ENCODE measurements at regions not wholly inside any gene's neighbourhood (a gene's known extent, or its start where the extent isn't known, plus 50 kb on each side); places are given as distances from the start of the nearest gene placed in this dataset.
A peak's percentile ranks its signal among the peaks of the same experiment; 100 is the strongest.
"Not testable (repeated sequence)": the region's sequence is repeated elsewhere in the genome, so short reads cannot be mapped to it uniquely, and the experiment has no call there.

DNA sequence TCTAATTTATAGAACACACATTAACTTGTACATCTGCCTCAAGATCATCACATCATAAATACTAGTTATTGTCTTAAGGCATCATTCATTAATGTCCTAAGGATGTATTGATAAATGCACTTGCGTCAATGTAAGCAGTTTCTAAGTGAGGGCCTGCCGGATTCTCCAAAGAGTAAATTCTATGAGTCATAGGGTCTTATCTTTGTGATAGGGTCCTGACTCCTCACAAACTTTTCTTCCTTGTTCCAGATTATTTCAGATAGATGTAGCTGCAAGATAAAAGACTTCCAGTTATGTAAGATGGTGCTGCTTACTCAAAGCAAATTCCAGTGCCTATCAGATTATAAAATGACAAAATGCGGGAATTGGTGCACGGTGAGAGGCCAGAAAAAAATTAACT lies 315.0 kb upstream of the SLC39A10 start:
- no peak for DNase-seq

DNA sequence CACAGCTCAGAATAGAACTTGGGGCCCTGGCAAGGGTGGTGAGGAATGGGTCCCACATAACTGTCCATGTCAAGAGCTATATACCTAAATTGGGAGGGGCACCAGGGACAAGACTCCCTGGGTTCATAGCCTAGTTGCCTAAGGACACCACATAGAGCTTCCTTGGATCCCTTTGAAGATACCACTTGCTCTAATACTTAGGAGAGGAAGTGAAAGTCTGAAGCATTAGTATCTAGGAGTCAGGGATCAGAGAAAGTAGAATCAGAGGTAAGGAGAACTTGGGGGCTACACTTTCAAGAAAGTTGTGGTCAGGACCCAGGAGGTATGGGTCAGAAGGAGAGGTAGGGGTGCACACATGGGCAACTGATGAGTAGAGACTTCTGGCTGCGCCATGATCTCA lies 318.2 kb upstream of the SLC39A10 start:
- DNase-seq = no peak

DNA sequence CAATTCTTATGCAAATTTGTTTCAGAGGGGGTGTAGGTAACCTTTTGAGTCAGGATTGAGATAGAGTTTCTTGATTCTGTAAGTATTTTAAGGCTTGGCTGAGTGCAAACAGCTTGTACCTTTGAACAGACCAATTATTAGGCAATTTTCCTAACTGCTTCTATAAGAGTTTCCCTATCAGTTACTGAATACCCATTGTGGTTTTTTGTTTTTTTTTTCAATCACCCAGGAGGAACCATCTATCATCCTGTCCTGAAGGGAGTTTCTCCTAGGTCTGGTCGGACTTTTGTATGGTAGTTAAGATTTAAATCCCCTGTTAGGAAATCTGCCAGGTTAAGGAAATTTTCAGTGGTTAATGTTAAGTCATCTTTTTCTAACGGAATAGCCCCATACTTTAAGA lies 319.4 kb upstream of the SLC39A10 start:
- DNase-seq = no peak

DNA sequence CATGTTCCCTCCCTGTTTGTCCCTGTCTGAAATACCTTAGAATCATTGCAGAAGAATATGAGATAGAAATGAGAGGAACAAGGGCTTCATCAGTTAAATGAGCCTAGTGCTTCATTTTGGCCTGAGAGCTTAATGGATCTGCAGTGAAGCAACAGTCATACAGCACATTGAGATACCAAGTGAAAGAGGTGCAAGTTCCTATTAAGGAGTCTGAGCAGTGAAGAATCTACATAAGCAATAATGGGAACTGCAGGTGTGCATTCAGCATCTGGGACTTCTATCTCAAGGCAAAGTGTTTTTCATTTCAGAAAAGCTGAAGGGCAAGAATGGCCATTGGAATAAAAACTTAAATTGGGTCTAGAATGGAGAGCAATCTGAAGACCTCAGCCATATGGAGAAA lies 323.2 kb upstream of the SLC39A10 start:
- DNase-seq = no peak

DNA sequence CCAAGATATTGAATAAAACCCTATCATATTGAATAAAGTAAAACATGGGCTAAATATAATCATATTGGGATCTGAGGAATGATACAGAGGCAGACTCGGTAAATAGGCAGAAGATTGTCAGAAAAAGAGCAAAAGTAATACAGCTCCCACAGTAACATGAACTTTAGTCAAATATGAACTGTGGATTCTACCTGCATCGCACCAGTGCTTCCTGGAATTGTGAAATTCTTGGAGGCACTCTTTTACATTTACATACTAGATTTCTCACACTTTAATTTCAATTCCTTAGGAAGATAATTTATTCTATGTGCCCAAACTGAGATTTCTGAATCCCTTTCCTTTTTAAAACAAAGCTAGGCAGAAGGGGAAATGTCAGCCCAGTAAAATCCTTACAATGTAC lies 325.1 kb upstream of the SLC39A10 start:
- no peak for DNase-seq

DNA sequence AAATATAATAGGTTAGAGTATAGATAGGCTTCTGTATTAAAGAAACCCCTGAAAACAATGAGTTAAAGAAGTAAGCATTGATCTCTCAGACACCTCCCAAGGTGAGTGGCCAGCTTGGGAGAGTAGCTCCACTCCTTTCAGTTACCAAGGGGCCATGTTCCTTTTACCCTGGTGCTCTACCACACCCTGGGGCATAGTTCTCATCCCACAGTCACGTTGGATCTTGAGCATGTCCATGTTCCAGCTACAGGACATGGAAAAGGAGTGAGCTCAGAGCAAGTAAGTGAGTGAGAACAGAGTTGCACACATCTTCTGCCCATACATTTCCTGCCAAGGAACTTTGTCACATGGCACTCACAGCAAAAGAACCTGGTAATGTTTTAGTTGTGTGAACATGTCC lies 325.9 kb upstream of the SLC39A10 start:
- no peak for DNase-seq

DNA sequence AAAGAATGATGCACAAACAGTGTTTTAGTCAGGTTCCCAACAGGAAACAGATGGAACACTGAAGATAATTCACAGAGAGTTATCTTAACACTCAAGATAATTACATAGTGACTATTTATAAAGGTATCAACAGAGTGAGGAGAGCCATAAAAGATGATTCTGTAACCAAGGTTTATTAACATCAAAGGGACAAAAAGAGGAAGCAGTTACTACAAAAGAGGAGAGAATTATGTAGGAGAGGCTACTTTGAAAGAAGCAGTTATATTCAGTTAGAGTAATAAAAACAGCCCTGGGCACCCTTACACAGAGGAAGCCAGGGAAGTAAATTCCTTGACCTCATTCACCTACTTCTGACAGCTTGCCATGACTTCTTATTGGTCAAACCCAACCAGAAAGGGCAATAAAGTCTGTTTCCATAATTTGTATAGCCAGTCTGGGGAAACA lies 326.5 kb upstream of the SLC39A10 start:
- DNase-seq = no peak

DNA sequence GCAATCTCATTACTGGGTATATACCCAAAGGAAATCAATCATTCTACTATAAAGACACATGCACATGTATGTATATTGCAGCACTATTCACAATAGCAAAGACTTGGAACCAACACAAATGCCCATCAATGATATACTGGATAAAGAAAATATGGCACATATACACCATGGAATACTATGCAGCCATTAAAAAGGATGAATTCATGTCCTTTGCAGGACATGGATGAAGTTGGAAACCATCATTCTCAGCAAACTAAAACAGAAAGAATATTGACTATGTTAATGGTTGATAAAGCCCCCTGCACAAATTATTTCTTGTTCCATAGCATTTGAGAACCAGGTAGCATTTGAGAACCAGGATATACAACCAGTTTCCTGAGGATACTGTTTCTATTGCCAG lies 327.2 kb upstream of the SLC39A10 start:
- not testable (repeated sequence) for DNase-seq

DNA sequence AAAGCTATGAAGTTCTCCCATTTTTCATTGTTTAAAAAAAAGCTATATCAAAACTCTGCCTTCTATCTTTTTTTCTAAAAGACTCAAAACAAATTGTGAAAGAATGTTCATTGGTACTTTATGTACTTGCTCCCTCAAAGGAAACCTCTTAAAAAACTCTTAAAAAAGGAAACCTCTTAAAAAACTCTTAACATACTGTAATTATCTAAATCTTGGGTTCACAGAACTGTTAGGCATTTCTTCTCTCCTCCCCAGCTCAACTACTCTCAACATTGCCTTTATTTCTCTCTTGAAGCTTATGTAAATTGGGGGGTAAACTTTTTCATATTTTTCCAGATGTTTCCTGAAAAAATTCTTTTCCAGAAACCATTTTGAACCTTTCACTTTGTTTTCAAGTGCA lies 330.5 kb upstream of the SLC39A10 start:
- no peak for DNase-seq

DNA sequence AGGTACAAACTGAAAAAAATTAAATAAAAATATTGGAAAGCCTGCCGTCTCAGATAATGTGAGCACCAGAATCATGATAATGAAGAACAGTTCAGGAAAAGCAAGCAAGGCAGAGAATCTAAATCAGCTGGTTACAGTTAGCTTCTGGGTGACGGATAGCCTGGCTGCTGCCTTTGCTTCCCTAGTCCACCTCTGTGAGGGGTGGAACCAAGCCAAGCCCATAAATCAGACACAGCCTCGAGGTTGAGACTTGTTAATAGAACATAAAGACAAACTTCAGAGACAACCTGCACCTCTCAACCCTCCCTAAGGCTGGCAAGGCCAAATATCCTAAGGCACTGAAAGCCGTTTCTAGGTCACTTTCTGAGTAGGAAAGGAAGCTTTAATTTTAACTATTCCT lies 334.7 kb upstream of the SLC39A10 start:
- no peak for DNase-seq

DNA sequence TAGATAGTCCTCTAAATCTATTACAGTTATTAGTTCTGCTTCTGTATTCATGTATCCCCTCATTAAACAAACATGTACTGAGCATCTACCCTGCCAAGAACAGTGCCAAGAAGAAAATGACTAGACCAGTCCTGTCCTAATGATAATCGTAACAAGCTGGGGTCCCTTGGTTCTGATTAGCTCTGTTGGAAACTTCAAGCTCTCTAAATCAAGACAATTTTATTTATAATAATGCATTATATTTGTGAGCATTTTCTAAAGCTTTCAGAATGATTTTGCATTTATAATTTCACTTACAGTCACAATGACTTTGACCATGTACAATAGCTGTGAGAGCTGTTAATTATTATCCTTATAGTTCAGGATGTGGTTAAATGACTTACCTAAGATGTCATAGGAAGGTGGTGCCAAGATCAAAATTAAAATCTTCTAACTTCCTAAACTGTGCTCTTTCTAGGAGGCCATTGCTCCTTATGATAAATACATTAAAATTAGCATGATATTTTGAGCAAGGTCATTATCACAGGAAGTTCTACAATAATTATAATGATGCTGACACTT lies 336.5 kb upstream of the SLC39A10 start:
- DNase-seq = no peak

DNA sequence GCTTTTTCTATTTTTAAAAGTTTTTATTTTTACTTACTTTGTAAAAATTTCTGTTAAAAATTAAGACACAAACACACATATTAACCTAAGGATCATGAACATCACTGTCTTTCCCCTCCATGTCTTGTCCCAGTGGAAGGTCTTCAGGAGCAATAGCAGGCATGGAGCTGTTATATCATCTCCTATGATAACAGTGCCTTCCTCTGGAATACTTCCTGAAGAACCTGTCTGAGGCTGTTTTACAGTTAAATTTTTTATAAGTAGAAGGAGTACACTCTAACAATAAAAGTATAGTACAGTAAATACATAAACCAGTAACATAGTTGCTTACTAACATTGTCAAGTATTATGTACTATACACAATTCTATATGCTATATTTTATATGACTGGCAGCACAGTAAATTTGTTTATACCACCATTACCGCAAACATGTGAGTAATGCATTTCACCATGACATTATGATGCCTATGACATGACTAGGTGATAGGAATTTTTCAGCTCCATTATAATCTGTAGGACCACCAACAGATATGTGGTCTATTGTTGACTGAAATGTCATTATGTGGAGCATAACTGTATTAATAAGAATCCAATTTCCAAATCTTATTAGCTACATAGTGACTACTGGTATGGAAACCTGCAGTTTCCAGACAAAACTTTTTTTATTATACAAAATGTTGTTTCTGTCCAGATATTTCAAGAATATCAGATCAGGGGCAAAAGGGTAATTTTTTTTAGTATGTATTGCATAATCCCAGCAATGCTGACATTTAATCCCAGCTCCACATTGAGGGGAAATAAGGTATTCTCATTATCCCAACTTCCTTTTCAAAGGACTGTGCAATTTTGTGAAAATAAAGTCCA lies 337.2 kb upstream of the SLC39A10 start:
- DNase-seq = no peak

DNA sequence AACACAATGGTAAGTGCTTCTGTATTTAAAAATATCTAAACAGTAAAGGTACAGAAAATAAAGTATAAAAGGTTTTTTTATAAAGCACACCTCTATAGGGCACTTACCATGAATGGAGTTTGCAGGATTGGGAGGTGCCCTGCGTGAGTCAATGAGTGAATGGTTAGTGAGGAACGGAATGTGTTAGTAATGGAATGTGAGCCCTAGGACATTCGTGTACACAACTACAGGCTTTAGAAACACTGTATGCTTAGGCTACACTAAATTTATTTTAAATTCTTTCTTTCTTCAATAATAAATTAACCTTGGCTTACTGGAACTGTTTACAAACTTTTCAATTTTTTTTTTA lies 337.9 kb upstream of the SLC39A10 start:
- no peak for DNase-seq

DNA sequence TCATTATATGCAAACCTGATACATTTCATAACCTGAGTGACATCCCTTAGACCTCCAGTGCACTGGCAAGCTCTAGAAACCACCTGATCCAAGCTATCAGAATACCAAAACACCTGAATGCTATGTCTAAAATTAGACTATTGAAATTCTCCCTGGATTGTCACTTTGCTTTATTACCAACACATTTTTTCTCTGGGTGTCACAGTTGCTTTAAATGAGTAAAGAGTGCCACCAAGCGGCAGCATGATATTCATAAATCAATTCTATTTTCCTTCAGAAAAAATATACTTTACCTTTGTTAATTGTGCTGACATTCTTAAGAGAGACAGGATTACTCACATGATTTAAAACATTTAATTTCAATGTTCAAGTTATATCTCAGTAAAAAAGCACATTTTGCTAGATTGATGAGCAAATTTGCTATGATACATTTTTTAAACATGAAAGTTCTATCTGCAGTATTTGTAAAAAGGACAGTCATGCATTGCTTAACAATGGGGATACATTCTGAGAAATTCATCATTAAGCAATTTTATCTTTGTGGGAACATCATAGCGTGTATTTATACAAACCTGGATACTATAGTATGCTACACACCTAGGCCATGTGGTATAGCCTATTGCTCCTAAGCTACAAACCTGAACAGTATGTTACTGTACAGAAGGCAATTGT lies 338.4 kb upstream of the SLC39A10 start:
- DNase-seq = peak; percentile 46

DNA sequence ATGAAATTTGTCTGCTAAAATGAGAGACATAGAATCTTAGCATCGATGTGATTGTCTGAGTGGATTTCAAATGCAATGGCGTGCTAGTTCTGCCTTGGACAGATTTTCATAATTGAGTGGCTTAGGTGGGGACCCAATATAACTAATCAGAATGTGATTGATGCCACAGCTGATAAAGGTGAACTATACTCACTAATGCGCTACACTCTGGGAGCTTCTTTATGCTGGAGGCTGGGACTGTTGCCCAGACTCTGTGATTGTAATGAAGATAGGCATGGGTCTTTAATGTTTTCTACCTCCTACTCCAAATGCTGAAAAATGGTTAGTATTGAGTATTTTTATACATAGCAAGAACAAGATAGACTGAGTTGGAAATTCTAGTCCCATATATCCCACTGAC lies 339.5 kb upstream of the SLC39A10 start:
- DNase-seq = no peak

DNA sequence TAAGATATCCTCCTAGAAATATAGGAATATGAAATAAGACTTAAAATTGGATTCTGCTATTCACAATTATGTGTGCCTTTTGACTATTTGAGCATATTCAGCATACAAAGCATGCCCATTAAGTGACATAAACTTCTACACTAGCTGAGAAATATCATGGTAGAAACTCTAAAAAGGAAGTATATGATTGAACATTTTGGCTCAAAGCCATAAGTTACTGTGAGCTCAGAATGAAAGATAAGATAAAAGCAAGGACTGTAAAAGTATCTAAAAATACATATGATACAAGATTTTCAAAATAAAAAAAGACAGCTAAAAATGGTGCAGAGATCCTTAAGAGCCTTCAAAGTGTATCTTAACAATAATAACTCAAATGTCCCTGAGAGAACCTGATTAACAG lies 340.5 kb upstream of the SLC39A10 start:
- no peak for DNase-seq

DNA sequence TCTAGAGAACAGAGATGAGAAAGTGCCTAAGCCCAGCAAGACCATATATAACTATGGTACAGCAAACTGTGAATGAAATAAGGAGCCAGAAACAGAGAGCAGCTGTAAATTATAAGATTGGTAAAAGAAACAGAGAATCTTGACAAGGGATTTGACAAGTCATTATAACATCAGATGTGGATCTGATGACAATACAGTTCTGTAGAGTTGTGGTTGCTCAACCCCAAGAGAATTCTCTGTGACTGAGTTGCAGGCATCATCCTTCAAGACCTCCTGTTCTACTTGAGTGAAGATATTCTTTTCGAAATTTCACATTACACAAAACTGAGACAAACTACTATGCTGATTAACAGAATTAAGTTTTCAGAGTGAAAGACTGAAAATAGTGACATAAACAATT lies 343.1 kb upstream of the SLC39A10 start:
- DNase-seq = no peak

DNA sequence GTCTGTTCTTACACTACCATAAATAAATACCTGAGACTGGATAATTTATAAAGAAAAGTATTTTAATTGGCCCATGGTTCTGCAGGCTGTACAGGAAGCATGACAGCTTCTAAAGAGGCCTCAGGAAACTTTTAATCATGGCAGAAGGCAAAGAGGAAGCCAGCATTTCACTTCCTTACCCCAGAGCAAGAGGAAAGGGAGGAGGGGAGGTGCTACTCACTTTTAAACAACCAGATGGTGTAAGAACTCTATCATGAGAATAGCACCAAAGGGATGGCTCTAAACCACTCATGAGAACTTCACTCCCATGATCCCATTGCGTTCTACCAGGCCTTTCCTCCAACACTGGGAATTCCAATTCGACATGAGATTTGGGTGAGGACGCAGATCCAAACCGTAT lies 344.4 kb upstream of the SLC39A10 start:
- DNase-seq = no peak

DNA sequence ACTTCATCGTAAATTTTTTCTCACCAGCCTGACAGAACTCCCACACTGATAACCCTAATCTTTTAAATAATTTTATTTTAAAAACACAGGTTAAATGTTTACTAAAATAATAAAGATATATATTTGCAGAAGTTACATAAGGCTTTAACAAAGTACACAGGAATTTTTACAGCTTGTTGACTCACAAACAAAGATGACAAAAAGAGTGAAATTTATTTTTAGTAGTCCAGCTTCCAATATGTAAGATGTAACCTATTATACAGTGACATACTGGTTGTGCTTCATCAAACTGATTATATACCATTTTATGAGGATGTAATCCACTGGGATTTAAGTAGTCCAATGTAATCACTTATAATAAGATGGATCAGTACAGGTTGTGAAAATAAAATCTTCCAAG lies 348.9 kb upstream of the SLC39A10 start:
- no peak for DNase-seq

DNA sequence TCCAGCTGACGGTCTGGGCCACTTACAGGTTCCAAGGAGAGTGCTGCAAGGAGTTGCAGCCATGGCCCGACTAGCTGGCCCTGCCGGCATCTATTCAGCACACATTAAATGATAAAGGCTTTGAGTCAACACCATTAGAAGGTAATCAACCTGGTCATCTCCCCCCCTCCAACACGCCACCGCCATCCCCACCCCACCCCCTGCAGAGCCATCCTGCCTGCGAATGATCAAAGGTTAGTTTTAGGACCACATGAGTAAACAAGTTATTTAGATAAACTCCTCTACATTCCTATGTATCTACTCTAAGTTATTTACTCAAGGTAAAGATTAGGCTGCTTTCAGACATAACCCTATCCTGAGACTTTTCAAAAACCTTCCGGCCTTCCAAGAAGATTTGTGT lies 349.3 kb upstream of the SLC39A10 start:
- no peak for DNase-seq

DNA sequence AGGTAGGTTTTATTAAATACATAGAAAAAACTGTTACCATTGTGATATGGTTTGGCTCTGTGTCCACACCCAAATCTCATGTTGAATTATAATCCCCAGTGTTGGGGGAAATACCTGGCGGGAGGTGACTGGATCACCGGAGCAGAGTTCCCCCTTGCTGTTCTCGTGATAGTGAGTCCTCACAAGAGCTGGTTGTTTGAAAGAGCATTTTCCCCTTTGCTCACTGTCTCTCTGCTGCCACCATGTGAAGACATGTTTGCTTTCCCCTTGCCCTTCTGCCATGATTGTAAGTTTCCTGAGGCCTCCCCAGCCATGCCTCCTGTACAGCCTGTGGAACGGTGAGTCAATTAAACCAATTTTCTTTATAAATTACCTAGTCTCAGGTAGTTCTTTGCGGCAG lies 352.7 kb upstream of the SLC39A10 start:
- DNase-seq = peak; percentile 17

DNA sequence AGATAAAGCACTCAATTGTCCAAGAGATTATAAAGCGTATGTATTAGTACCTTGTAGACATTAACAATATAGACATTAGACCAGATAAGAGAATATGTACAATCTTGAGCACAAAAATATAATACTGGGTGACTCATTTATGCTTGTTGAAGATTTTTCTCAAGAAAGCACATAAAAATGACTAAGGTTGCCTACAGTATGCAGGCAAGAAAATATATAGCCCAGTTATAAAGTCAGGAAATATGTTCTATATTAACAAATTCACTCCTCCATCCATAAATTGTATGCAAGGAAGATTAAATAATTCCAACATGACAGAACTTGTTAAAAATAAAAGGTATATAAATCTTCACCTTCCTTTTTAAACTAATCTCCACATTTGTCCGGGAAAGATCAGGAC lies 356.4 kb upstream of the SLC39A10 start:
- no peak for DNase-seq

DNA sequence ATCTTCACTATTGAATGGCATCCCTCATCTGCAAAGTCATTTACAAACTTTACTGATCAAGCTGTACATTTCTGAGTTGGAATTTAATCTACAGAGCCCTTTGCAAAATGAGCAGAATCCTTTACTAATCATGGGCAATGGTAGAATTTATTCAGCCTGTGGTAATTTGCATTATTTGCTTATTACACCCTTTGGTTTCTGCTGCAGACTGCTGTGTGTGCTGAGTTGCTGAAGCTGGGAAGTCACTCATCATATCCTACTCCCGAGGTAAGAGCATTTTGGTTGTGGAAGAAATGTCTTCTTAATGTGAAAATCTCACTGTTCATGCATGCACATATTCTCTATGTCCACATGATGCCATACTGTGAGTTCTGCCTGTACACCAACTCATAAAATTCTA lies 357.4 kb upstream of the SLC39A10 start:
- DNase-seq = no peak

DNA sequence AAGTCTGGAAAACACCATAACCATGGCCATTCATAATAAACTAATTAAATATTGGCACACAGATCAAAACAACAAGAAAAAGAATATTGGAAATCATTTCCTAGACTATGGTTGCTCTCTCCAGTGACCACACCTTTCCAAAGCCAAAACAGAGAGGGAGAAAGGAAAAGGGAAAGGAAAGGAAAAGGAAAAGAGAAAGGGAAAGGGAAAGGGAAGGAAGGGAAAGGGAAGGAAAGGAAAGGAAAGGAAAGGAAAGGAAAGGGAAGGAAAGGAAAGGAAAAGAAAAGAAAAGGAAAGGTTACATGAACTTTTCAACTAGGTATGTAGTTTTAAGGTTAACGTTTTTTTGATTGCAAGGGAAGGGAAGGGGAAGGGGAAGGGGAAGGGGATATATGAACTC lies 360.5 kb upstream of the SLC39A10 start:
- no peak for DNase-seq
